Keratinocyte (primary cell): ENCODE measurements at regions not wholly inside any gene's neighbourhood (a gene's known extent, or its start where the extent isn't known, plus 50 kb on each side); places are given as distances from the start of the nearest gene placed in this dataset.

Experiments used
- DNase-seq: peaks from one replicate; pipeline ENCODE4 v3.0.0-alpha.2; 2011; ENCODE audit warnings: low read depth, missing footprints, low spot score
- FAIRE-seq: peaks from 2 replicates; lab custom pipeline; 2011; peaks lifted over from hg19 to GRCh38; lab: Jason Lieb, UNC
- H2AFZ ChIP-seq: 2 replicates; pipeline ENCODE4 v1.6.0; 2012; ENCODE audit warnings: low read length, control low read depth, inconsistent platforms; ENCODE audit not compliant: control insufficient read depth
- H3K27ac ChIP-seq: 2 replicates; pipeline ENCODE4 v1.5.1; 2011; ENCODE audit warnings: low read length; ENCODE audit not compliant: control insufficient read depth, insufficient read depth
- H3K27me3 ChIP-seq: 3 replicates; pipeline ENCODE4 v1.6.0; 2011; ENCODE audit warnings: low read length; ENCODE audit not compliant: control insufficient read depth, insufficient read depth; ENCODE audit errors: extremely low read depth
- H3K36me3 ChIP-seq, 2 experiments: 2 replicates in 1 of 2; 3 replicates in 1 of 2; pipeline ENCODE4 v1.5.1; 2011; ENCODE audit warnings: low read length in 2 of 2, mild to moderate bottlenecking in 1 of 2; ENCODE audit not compliant: control insufficient read depth in 2 of 2, insufficient read depth in 2 of 2; ENCODE audit errors: extremely low read depth in 1 of 2
- H3K4me1 ChIP-seq: 3 replicates; pipeline ENCODE4 v1.5.1; 2011; ENCODE audit warnings: low read length; ENCODE audit not compliant: control insufficient read depth, insufficient read depth; ENCODE audit errors: extremely low read depth
- H3K4me2 ChIP-seq: 3 replicates; pipeline ENCODE4 v1.6.0; 2011; ENCODE audit warnings: low read depth, low read length; ENCODE audit not compliant: control insufficient read depth, insufficient read depth; ENCODE audit errors: extremely low read depth
- H3K4me3 ChIP-seq, 3 experiments: fragments of 200-600 bp in 1 of 3; sonication (generic) in 1 of 3; 2 replicates in 2 of 3; 3 replicates in 1 of 3; pipeline ENCODE4 v1.5.1; 2011 to 2016; ENCODE audit warnings: low read length in 3 of 3, mild to moderate bottlenecking in 3 of 3, control low read depth in 2 of 3, inconsistent platforms in 1 of 3, low read depth in 1 of 3, mixed read lengths in 1 of 3, mixed run types in 1 of 3, moderate library complexity in 1 of 3; ENCODE audit not compliant: control insufficient read depth in 2 of 3, insufficient read depth in 2 of 3; ENCODE audit errors: extremely low read depth in 1 of 3
- H3K79me2 ChIP-seq: 2 replicates; pipeline ENCODE4 v1.6.0; 2012; ENCODE audit warnings: low read length; ENCODE audit not compliant: control insufficient read depth, insufficient read depth
- H3K9ac ChIP-seq: 3 replicates; pipeline ENCODE4 v1.6.0; 2011; ENCODE audit warnings: low read length; ENCODE audit not compliant: control insufficient read depth, insufficient read depth; ENCODE audit errors: extremely low read depth
- H3K9me1 ChIP-seq: 3 replicates; pipeline ENCODE4 v1.6.0; 2011; ENCODE audit warnings: low read length; ENCODE audit not compliant: control insufficient read depth, insufficient read depth; ENCODE audit errors: extremely low read depth
- H3K9me3 ChIP-seq: 2 replicates; pipeline ENCODE4 v1.5.1; 2012; ENCODE audit warnings: low read depth, low read length; ENCODE audit not compliant: control insufficient read depth
- H4K20me1 ChIP-seq: 3 replicates; pipeline ENCODE4 v1.6.0; 2011; ENCODE audit warnings: low read length; ENCODE audit not compliant: control insufficient read depth, insufficient read depth; ENCODE audit errors: extremely low read depth
- CTCF ChIP-seq, 3 experiments: IDR thresholded peaks in 1 of 3; conservative IDR thresholded peaks in 1 of 3; optimal IDR thresholded peaks in 1 of 3; 2 replicates in 2 of 3; 3 replicates in 1 of 3; pipeline versions ENCODE3 to v1.5.1; 2011; ENCODE audit warnings: low read length in 3 of 3, mild to moderate bottlenecking in 3 of 3, moderate library complexity in 2 of 3, control low read depth in 1 of 3, inconsistent platforms in 1 of 3; ENCODE audit not compliant: insufficient read depth in 2 of 3; ENCODE audit errors: extremely low read depth in 1 of 3
- EZH2 ChIP-seq: IDR thresholded peaks from one replicate; pipeline ENCODE4 v1.6.1; 2012; ENCODE audit warnings: inconsistent platforms, mild to moderate bottlenecking, low read length, moderate library complexity
- dilution Hi-C: fragments of 300-500 bp; cut with MboI; formaldehyde crosslinking; loops from one replicate; pipeline ENCODE4 v1.7.0; 2020; ENCODE audit warnings: low sequenced_read_pairs; ENCODE audit not compliant: extremely low pct_ligation_motif_present

DNA sequence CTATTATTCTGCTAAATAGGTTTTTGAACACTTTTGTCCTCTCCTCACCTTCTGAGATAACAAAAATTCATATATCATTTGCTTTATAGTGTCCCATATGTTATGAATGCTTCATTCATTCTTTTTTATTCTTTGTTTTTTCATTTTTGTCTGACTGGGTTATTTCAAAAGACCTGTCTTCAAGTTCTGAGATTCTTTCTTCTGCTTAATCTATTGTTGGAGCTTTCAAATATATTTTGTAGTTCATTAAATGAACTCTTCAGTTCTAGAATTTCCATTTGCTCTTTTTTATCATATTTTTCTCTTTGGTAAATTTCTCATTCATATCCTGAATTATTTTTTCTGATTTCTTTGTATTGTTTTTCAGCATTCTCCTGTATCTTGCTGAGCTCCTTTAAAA, 53.1 kb upstream of the SCIN start:
- Histone ChIP-seq H3K4me3 (no peak overlapping the region), H3K27me3 (peaks cover 3% of the 10 kb centered on the region), H3K9me3 (no peaks in the 10 kb centered on the region), H3K4me1 (no peaks in the 10 kb centered on the region), H3K9ac (no peak overlapping the region), H4K20me1 (no peaks in the 10 kb centered on the region), H3K4me2 (no peak overlapping the region), H2AFZ (no peak overlapping the region), H3K9me1 (no peaks in the 10 kb centered on the region), H3K79me2 (no peaks in the 10 kb centered on the region), H3K36me3 (no peaks in the 10 kb centered on the region), H3K27ac (no peak overlapping the region)
- no peak for DNase-seq
- dilution Hi-C loops, result no loop called here
- FAIRE-seq, result no peak
- TF ChIP-seq EZH2 (no peak), CTCF (optimal IDR thresholded peaks at IDR 0.05 in 1 of 3, IDR thresholded peaks at IDR 0.05 in 1 of 3, conservative IDR thresholded peaks at IDR 0.05 in 1 of 3; ENCODE audit: extremely low read depth in 1 of 3, insufficient read depth in 2 of 3, low read length in 3 of 3) (no peak)

- dilution Hi-C loops, result no loop called here
- Histone ChIP-seq H3K4me1 (no peaks in the 10 kb centered on the region), H3K9me3 (no peaks in the 10 kb centered on the region), H3K4me3 (no peak overlapping the region), H4K20me1 (no peaks in the 10 kb centered on the region), H3K4me2 (no peak overlapping the region), H3K9ac (no peak overlapping the region), H3K27me3 (peaks cover 3% of the 10 kb centered on the region), H2AFZ (no peak overlapping the region), H3K9me1 (no peaks in the 10 kb centered on the region), H3K79me2 (no peaks in the 10 kb centered on the region), H3K27ac (no peak overlapping the region), H3K36me3 (no peaks in the 10 kb centered on the region)
- TF ChIP-seq EZH2 (no peak), CTCF (optimal IDR thresholded peaks at IDR 0.05 in 1 of 3, IDR thresholded peaks at IDR 0.05 in 1 of 3, conservative IDR thresholded peaks at IDR 0.05 in 1 of 3; ENCODE audit: extremely low read depth in 1 of 3, insufficient read depth in 2 of 3, low read length in 3 of 3) (peak; percentile 62 to 79 (median 65))
- FAIRE-seq, result no peak
- no peak for DNase-seq
These were observed 51.4 kb upstream of the SCIN start for GRCh38 chr7:12518920-12519681.
